ENCODE measurements at regions not wholly inside any gene's neighbourhood (a gene's known extent, or its start where the extent isn't known, plus 50 kb on each side); places are given as distances from the start of the nearest gene placed in this dataset.

GRCh38 chr15:61389334-61390028, 160.4 kb upstream of the RORA start:
- POLR2A ChIA-PET, result no interaction called here
- no peak for FAIRE-seq
- in situ Hi-C loops (cut with MboI) (no loop called here), intact Hi-C loops (cut with micrococcal nuclease) (no loop called here)
- Histone ChIP-seq H3K9me1 (ENCODE audit: control insufficient read depth, insufficient read depth, low read length) (no peaks in the 10 kb centered on the region), H3K4me3 (no peak overlapping the region), H3K27me3 (ENCODE audit: control insufficient read depth in 2 of 2, insufficient read depth in 2 of 2, low read length in 2 of 2) (no peaks in the 10 kb centered on the region), H3K9me3 (replicated peaks; ENCODE audit: control insufficient read depth, insufficient read depth, low read depth, low read length) (no peaks in the 10 kb centered on the region), H3K4me2 (ENCODE audit: insufficient read depth, low read length) (no peak overlapping the region), H3K79me2 (ENCODE audit: control insufficient read depth, insufficient read depth, low read length) (no peaks in the 10 kb centered on the region), H3K27ac (ENCODE audit: extremely low read depth, low read depth, low read length) (no peak overlapping the region), H3K4me1 (replicated peaks in 1 of 2; ENCODE audit: control insufficient read depth in 2 of 2, insufficient read depth in 2 of 2, low read length in 2 of 2) (no peaks in the 10 kb centered on the region), H3K36me3 (ENCODE audit: control insufficient read depth, insufficient read depth, low read length) (no peaks in the 10 kb centered on the region), H3K9ac (ENCODE audit: insufficient read depth in 1 of 2, low read depth in 2 of 2, low read length in 2 of 2) (no peak overlapping the region), H4K20me1 (replicated peaks; ENCODE audit: control insufficient read depth, insufficient read depth, low read length) (no peaks in the 10 kb centered on the region), H2AFZ (ENCODE audit: low read depth, low read length) (no peak overlapping the region)
- CTCF ChIA-PET (ENCODE audit: low intra/inter-chr PET ratio), result no interaction called here
- no peak for ATAC-seq
- WGBS (ENCODE audit: insufficient coverage, low coverage, missing lambda C conversion rate), result 0% methylated on average over 6 of the region's 6 CpGs
- no peak for TF ChIP-seq E2F6 (IDR thresholded peaks at IDR 0.05; ENCODE audit: borderline replicate concordance in 1 of 2, extremely low read depth in 1 of 2, insufficient read depth in 1 of 2, insufficient read length in 1 of 2, low read depth in 1 of 2, low read length in 1 of 2, poor library complexity in 1 of 2, severe bottlenecking in 1 of 2)
- TF ChIP-seq PRDM10 (IDR thresholded peaks at IDR 0.05; ENCODE audit: partially characterized antibody), result peak; percentile 56
- BruUV-seq (replicated peaks), result no TSS peak
- DNase-seq (ENCODE audit: extremely low read depth in 1 of 4, low spot score in 3 of 4), result no peak

Measured in K562 (cell line).